ENCODE measurements at regions not wholly inside any gene's neighbourhood (a gene's known extent, or its start where the extent isn't known, plus 50 kb on each side); places are given as distances from the start of the nearest gene placed in this dataset.

GRCh38 chr4:108313546-108314339 lies 145.0 kb upstream of the LEF1 start:
- H3K4me3 Mint-ChIP-seq (ENCODE audit: unreplicated experiment) = no peak overlapping the region
- H3K9me3 Mint-ChIP-seq (ENCODE audit: unreplicated experiment) = peaks cover 5% of the 10 kb centered on the region
- no peak overlapping the region for H3K27ac Mint-ChIP-seq (ENCODE audit: unreplicated experiment)
- no peaks in the 10 kb centered on the region for H3K36me3 Mint-ChIP-seq (ENCODE audit: low read depth, unreplicated experiment)
- peaks cover 2% of the 10 kb centered on the region for H3K4me1 Mint-ChIP-seq (ENCODE audit: unreplicated experiment)
- no peak for DNase-seq (ENCODE audit: low spot score)
- H3K27me3 Mint-ChIP-seq (ENCODE audit: unreplicated experiment) = peaks cover 3% of the 10 kb centered on the region
- no peak for TF ChIP-seq CTCF (IDR thresholded peaks at IDR 0.05; ENCODE audit: unreplicated experiment)

- Mint-ChIP-seq H3K9me3 (ENCODE audit: unreplicated experiment) (peaks cover 5% of the 10 kb centered on the region), H3K4me1 (ENCODE audit: unreplicated experiment) (peaks cover 2% of the 10 kb centered on the region), H3K4me3 (ENCODE audit: unreplicated experiment) (no peak overlapping the region), H3K27ac (ENCODE audit: unreplicated experiment) (no peak overlapping the region), H3K27me3 (ENCODE audit: unreplicated experiment) (peaks cover 3% of the 10 kb centered on the region), H3K36me3 (ENCODE audit: low read depth, unreplicated experiment) (no peaks in the 10 kb centered on the region)
- TF ChIP-seq CTCF (IDR thresholded peaks at IDR 0.05; ENCODE audit: unreplicated experiment) = no peak
- DNase-seq (ENCODE audit: low spot score) = no peak
These were observed 142.6 kb upstream of the LEF1 start for GRCh38 chr4:108311313-108311712.

- H3K27ac Mint-ChIP-seq (ENCODE audit: unreplicated experiment) = no peak overlapping the region
- no peaks in the 10 kb centered on the region for H3K36me3 Mint-ChIP-seq (ENCODE audit: low read depth, unreplicated experiment)
- peaks cover 16% of the 10 kb centered on the region for H3K4me1 Mint-ChIP-seq (ENCODE audit: unreplicated experiment)
- no peak overlapping the region for H3K4me3 Mint-ChIP-seq (ENCODE audit: unreplicated experiment)
- TF ChIP-seq CTCF (IDR thresholded peaks at IDR 0.05; ENCODE audit: unreplicated experiment) = no peak
- H3K27me3 Mint-ChIP-seq (ENCODE audit: unreplicated experiment) = peaks cover 2% of the 10 kb centered on the region
- DNase-seq (ENCODE audit: low spot score) = no peak
- no peaks in the 10 kb centered on the region for H3K9me3 Mint-ChIP-seq (ENCODE audit: unreplicated experiment)
These were observed 134.9 kb upstream of the LEF1 start for GRCh38 chr4:108303488-108304177.

- Mint-ChIP-seq H3K4me3 (ENCODE audit: unreplicated experiment) (no peak overlapping the region), H3K9me3 (ENCODE audit: unreplicated experiment) (no peaks in the 10 kb centered on the region), H3K27me3 (ENCODE audit: unreplicated experiment) (peaks cover 2% of the 10 kb centered on the region), H3K4me1 (ENCODE audit: unreplicated experiment) (peaks cover 16% of the 10 kb centered on the region), H3K36me3 (ENCODE audit: low read depth, unreplicated experiment) (no peaks in the 10 kb centered on the region), H3K27ac (ENCODE audit: unreplicated experiment) (peak overlapping the region; percentile 5)
- no peak for TF ChIP-seq CTCF (IDR thresholded peaks at IDR 0.05; ENCODE audit: unreplicated experiment)
- peak; percentile 7 for DNase-seq (ENCODE audit: low spot score)
These were observed 133.0 kb upstream of the LEF1 start for GRCh38 chr4:108301545-108302251.
